ENCODE measurements at regions not wholly inside any gene's neighbourhood (a gene's known extent, or its start where the extent isn't known, plus 50 kb on each side); places are given as distances from the start of the nearest gene placed in this dataset.
"Not testable (repeated sequence)": the region's sequence is repeated elsewhere in the genome, so short reads cannot be mapped to it uniquely, and the experiment has no call there.

- no peaks in the 10 kb centered on the region for H3K27me3 ChIP-seq (ENCODE audit: control insufficient read depth, insufficient read depth, low read length)
- DNase-seq = no peak
- no peak overlapping the region for H3K4me3 ChIP-seq (ENCODE audit: insufficient read depth, low read depth, low read length)
- no peaks in the 10 kb centered on the region for H3K36me3 ChIP-seq (replicated peaks; ENCODE audit: control insufficient read depth, insufficient read depth, low read length)
These were observed 137.5 kb upstream of the TRPC6 start for GRCh38 chr11:101721270-101721669.

GRCh38 chr11:101718402-101718801 is 134.6 kb upstream of the TRPC6 start:
- Histone ChIP-seq H3K4me3 (ENCODE audit: insufficient read depth, low read depth, low read length) (no peak overlapping the region), H3K36me3 (replicated peaks; ENCODE audit: control insufficient read depth, insufficient read depth, low read length) (no peaks in the 10 kb centered on the region), H3K27me3 (ENCODE audit: control insufficient read depth, insufficient read depth, low read length) (no peaks in the 10 kb centered on the region)
- no peak for DNase-seq

- no peaks in the 10 kb centered on the region for H3K36me3 ChIP-seq (replicated peaks; ENCODE audit: control insufficient read depth, insufficient read depth, low read length)
- H3K27me3 ChIP-seq (ENCODE audit: control insufficient read depth, insufficient read depth, low read length) = no peaks in the 10 kb centered on the region
- DNase-seq = no peak
- H3K4me3 ChIP-seq (ENCODE audit: insufficient read depth, low read depth, low read length) = no peak overlapping the region
These were observed 133.8 kb upstream of the TRPC6 start for GRCh38 chr11:101717619-101718018.

GRCh38 chr11:101715281-101715680 is 131.5 kb upstream of the TRPC6 start:
- no peak overlapping the region for H3K4me3 ChIP-seq (ENCODE audit: insufficient read depth, low read depth, low read length)
- no peaks in the 10 kb centered on the region for H3K36me3 ChIP-seq (replicated peaks; ENCODE audit: control insufficient read depth, insufficient read depth, low read length)
- DNase-seq = no peak
- no peaks in the 10 kb centered on the region for H3K27me3 ChIP-seq (ENCODE audit: control insufficient read depth, insufficient read depth, low read length)

- Histone ChIP-seq H3K27me3 (ENCODE audit: control insufficient read depth, insufficient read depth, low read length) (no peaks in the 10 kb centered on the region), H3K36me3 (replicated peaks; ENCODE audit: control insufficient read depth, insufficient read depth, low read length) (no peaks in the 10 kb centered on the region), H3K4me3 (ENCODE audit: insufficient read depth, low read depth, low read length) (no peak overlapping the region)
- DNase-seq = no peak
These were observed 123.7 kb upstream of the TRPC6 start for GRCh38 chr11:101707477-101707876.

- no peak overlapping the region for H3K4me3 ChIP-seq (ENCODE audit: insufficient read depth, low read depth, low read length)
- no peaks in the 10 kb centered on the region for H3K36me3 ChIP-seq (replicated peaks; ENCODE audit: control insufficient read depth, insufficient read depth, low read length)
- H3K27me3 ChIP-seq (ENCODE audit: control insufficient read depth, insufficient read depth, low read length) = no peaks in the 10 kb centered on the region
- no peak for DNase-seq
These were observed 122.7 kb upstream of the TRPC6 start for GRCh38 chr11:101706541-101706940.

- no peaks in the 10 kb centered on the region for H3K36me3 ChIP-seq (replicated peaks; ENCODE audit: control insufficient read depth, insufficient read depth, low read length)
- DNase-seq = no peak
- no peaks in the 10 kb centered on the region for H3K27me3 ChIP-seq (ENCODE audit: control insufficient read depth, insufficient read depth, low read length)
- no peak overlapping the region for H3K4me3 ChIP-seq (ENCODE audit: insufficient read depth, low read depth, low read length)
These were observed 122.2 kb upstream of the TRPC6 start for GRCh38 chr11:101705972-101706371.

- H3K27me3 ChIP-seq (ENCODE audit: control insufficient read depth, insufficient read depth, low read length); DNase-seq; H3K4me3 ChIP-seq (ENCODE audit: insufficient read depth, low read depth, low read length); H3K36me3 ChIP-seq (replicated peaks; ENCODE audit: control insufficient read depth, insufficient read depth, low read length): not testable (repeated sequence)
These were observed 111.1 kb upstream of the TRPC6 start for GRCh38 chr11:101694869-101695268.

- H3K4me3 ChIP-seq (ENCODE audit: insufficient read depth, low read depth, low read length) = no peak overlapping the region
- DNase-seq = no peak
- H3K27me3 ChIP-seq (ENCODE audit: control insufficient read depth, insufficient read depth, low read length) = no peaks in the 10 kb centered on the region
- H3K36me3 ChIP-seq (replicated peaks; ENCODE audit: control insufficient read depth, insufficient read depth, low read length) = no peaks in the 10 kb centered on the region
These were observed 109.2 kb upstream of the TRPC6 start for GRCh38 chr11:101692980-101693379.

- no peak overlapping the region for H3K4me3 ChIP-seq (ENCODE audit: insufficient read depth, low read depth, low read length)
- no peak for DNase-seq
- no peaks in the 10 kb centered on the region for H3K27me3 ChIP-seq (ENCODE audit: control insufficient read depth, insufficient read depth, low read length)
- no peaks in the 10 kb centered on the region for H3K36me3 ChIP-seq (replicated peaks; ENCODE audit: control insufficient read depth, insufficient read depth, low read length)
These were observed 102.7 kb upstream of the TRPC6 start for GRCh38 chr11:101686514-101686913.

- DNase-seq = no peak
- H3K4me3 ChIP-seq (ENCODE audit: insufficient read depth, low read depth, low read length) = no peak overlapping the region
- H3K27me3 ChIP-seq (ENCODE audit: control insufficient read depth, insufficient read depth, low read length) = no peaks in the 10 kb centered on the region
- no peaks in the 10 kb centered on the region for H3K36me3 ChIP-seq (replicated peaks; ENCODE audit: control insufficient read depth, insufficient read depth, low read length)
These were observed 84.4 kb upstream of the TRPC6 start for GRCh38 chr11:101668236-101668635.

GRCh38 chr11:101666916-101667315 is 83.1 kb upstream of the TRPC6 start:
- Histone ChIP-seq H3K27me3 (ENCODE audit: control insufficient read depth, insufficient read depth, low read length) (no peaks in the 10 kb centered on the region), H3K4me3 (ENCODE audit: insufficient read depth, low read depth, low read length) (no peak overlapping the region), H3K36me3 (replicated peaks; ENCODE audit: control insufficient read depth, insufficient read depth, low read length) (no peaks in the 10 kb centered on the region)
- DNase-seq = no peak

- Histone ChIP-seq H3K4me3 (ENCODE audit: insufficient read depth, low read depth, low read length) (no peak overlapping the region), H3K36me3 (replicated peaks; ENCODE audit: control insufficient read depth, insufficient read depth, low read length) (no peaks in the 10 kb centered on the region), H3K27me3 (ENCODE audit: control insufficient read depth, insufficient read depth, low read length) (no peaks in the 10 kb centered on the region)
- no peak for DNase-seq
These were observed 77.8 kb upstream of the TRPC6 start for GRCh38 chr11:101661559-101661958.
